WERI-Rb-1 (cell line): ENCODE measurements at regions not wholly inside any gene's neighbourhood (a gene's known extent, or its start where the extent isn't known, plus 50 kb on each side); places are given as distances from the start of the nearest gene placed in this dataset.

Source experiments
- DNase-seq: peaks from one replicate; pipeline ENCODE4 v3.0.0-alpha.2; 2020
- H3K27ac ChIP-seq: fragments of 250-450 bp; sonication (Bioruptor Pico); 2 replicates; pipeline ENCODE4 v1.5.1; 2020; ENCODE audit warnings: mild to moderate bottlenecking, moderate library complexity
- H3K27me3 ChIP-seq: fragments of 250-450 bp; sonication (Bioruptor Pico); 2 replicates; pipeline ENCODE4 v1.5.1; 2021; ENCODE audit warnings: mild to moderate bottlenecking, low read depth, moderate library complexity; ENCODE audit not compliant: insufficient read depth, severe bottlenecking
- H3K36me3 ChIP-seq: fragments of 250-450 bp; sonication (Bioruptor Pico); 2 replicates; pipeline ENCODE4 v1.5.1; 2020; ENCODE audit warnings: mild to moderate bottlenecking, moderate library complexity
- H3K4me3 ChIP-seq: 2 replicates; pipeline ENCODE4 v1.5.1; 2011; ENCODE audit warnings: low read depth, mild to moderate bottlenecking, control low read depth, low read length
- H3K9me3 ChIP-seq: fragments of 250-450 bp; sonication (Bioruptor Pico); 2 replicates; pipeline ENCODE4 v1.5.1; 2021; ENCODE audit warnings: mild to moderate bottlenecking, moderate library complexity; ENCODE audit not compliant: severe bottlenecking
- CTCF ChIP-seq: IDR thresholded peaks from 2 replicates; pipeline ENCODE4 v1.5.1; 2011; ENCODE audit warnings: low read depth, mild to moderate bottlenecking, control low read depth, inconsistent platforms, low read length

- no peaks in the 10 kb centered on the region for H3K9me3 ChIP-seq
- no peak for TF ChIP-seq CTCF
- DNase-seq: no peak
Observed at GRCh38 chr14:53567236-53567780, 389.3 kb downstream of the BMP4 start.

GRCh38 chr14:53564870-53565269 lies 391.8 kb downstream of the BMP4 start:
- no peak for TF ChIP-seq CTCF
- Histone ChIP-seq H3K9me3 (no peaks in the 10 kb centered on the region), H3K36me3 (no peaks in the 10 kb centered on the region), H3K4me3 (no peak overlapping the region), H3K27me3 (peaks cover 12% of the 10 kb centered on the region), H3K27ac (no peak overlapping the region)
- no peak for DNase-seq

More at GRCh38 chr14:53567236-53567780, 389.3 kb downstream of the BMP4 start:
- Histone ChIP-seq H3K27ac (no peak overlapping the region), H3K27me3 (peaks cover 34% of the 10 kb centered on the region), H3K4me3 (no peak overlapping the region), H3K36me3 (no peaks in the 10 kb centered on the region)

- peaks cover 12% of the 10 kb centered on the region for H3K27me3 ChIP-seq
- no peak overlapping the region for H3K4me3 ChIP-seq
- no peak for TF ChIP-seq CTCF
- no peaks in the 10 kb centered on the region for H3K9me3 ChIP-seq
- no peak overlapping the region for H3K27ac ChIP-seq
- no peaks in the 10 kb centered on the region for H3K36me3 ChIP-seq
- no peak for DNase-seq
Observed at GRCh38 chr14:53563628-53564027, 393.0 kb downstream of the BMP4 start.

GRCh38 chr14:53553221-53553620 lies 400.1 kb upstream of the DDHD1 start:
- no peak for DNase-seq
- no peak for TF ChIP-seq CTCF
- Histone ChIP-seq H3K9me3 (no peaks in the 10 kb centered on the region), H3K36me3 (no peaks in the 10 kb centered on the region), H3K27ac (no peak overlapping the region), H3K4me3 (no peak overlapping the region), H3K27me3 (peaks cover 37% of the 10 kb centered on the region)

GRCh38 chr14:53551862-53552261 lies 398.7 kb upstream of the DDHD1 start:
- Histone ChIP-seq H3K27me3 (peaks cover 40% of the 10 kb centered on the region), H3K9me3 (no peaks in the 10 kb centered on the region), H3K4me3 (no peak overlapping the region), H3K27ac (no peak overlapping the region), H3K36me3 (no peaks in the 10 kb centered on the region)
- TF ChIP-seq CTCF: no peak
- no peak for DNase-seq

- Histone ChIP-seq H3K36me3 (no peaks in the 10 kb centered on the region), H3K9me3 (no peaks in the 10 kb centered on the region), H3K27me3 (peaks cover 44% of the 10 kb centered on the region), H3K27ac (no peak overlapping the region), H3K4me3 (no peak overlapping the region)
- DNase-seq: no peak
- TF ChIP-seq CTCF: no peak
Observed at GRCh38 chr14:53550776-53551175, 397.7 kb upstream of the DDHD1 start.
